ENCODE measurements at regions not wholly inside any gene's neighbourhood (a gene's known extent, or its start where the extent isn't known, plus 50 kb on each side); places are given as distances from the start of the nearest gene placed in this dataset.
"Not testable (repeated sequence)": the region's sequence is repeated elsewhere in the genome, so short reads cannot be mapped to it uniquely, and the experiment has no call there.

GRCh38 chr12:79990509-79991338 lies 55.8 kb upstream of the PPP1R12A start:
- not testable (repeated sequence) for DNase-seq

GRCh38 chr12:79988368-79988767 lies 53.5 kb upstream of the PPP1R12A start:
- no peak for DNase-seq

GRCh38 chr12:79987731-79988130 lies 52.8 kb upstream of the PPP1R12A start:
- DNase-seq: no peak

Data from SIG-M5 (cell line).